HL-60 (cell line): ENCODE measurements at regions not wholly inside any gene's neighbourhood (a gene's known extent, or its start where the extent isn't known, plus 50 kb on each side); places are given as distances from the start of the nearest gene placed in this dataset.

Experiments used
- GABPA ChIP-seq: IDR thresholded peaks from 2 replicates; pipeline ENCODE4 v1.6.1; 2012; ENCODE audit warnings: low read depth
- POLR2AphosphoS5 ChIP-seq: IDR thresholded peaks from 2 replicates; pipeline ENCODE4 v1.6.1; 2012; ENCODE audit warnings: low read depth
- SPI1 ChIP-seq: IDR thresholded peaks from 2 replicates; pipeline ENCODE4 v1.6.1; 2012; ENCODE audit warnings: low read depth, mild to moderate bottlenecking, borderline replicate concordance
- TF ChIP-seq, protein P1 (sequence below): IDR thresholded peaks from one replicate; pipeline ENCODE4 v1.5.1; 2011; ENCODE audit warnings: low read length, control low read depth, inconsistent platforms; ENCODE audit not compliant: insufficient read depth
- TF ChIP-seq, protein P2 (sequence below): IDR thresholded peaks from 2 replicates; pipeline ENCODE4 v1.6.1; 2012; ENCODE audit warnings: low read depth; ENCODE audit not compliant: insufficient replicate concordance

DNA sequence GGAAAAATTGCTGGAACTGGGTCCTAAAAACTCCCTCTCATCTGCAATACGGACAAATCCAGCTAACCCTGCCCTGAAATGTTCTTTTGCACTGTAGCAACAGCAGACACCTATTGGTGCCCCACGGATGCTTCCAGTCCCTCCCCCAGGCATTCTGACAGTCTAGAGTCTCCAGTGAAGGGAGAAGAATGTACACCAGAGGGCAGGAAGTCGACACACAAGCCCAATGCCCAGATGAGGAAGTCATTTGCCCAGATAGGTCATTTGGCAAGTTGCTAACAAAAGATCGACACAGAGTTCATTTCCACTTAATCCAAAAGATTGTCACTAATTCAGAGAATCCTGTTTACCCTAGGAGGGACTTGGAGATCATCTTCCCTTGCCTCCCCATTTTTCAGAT is 293.0 kb upstream of the PRDM1 start:
- TF ChIP-seq POLR2AphosphoS5 (no peak), GABPA (no peak), SPI1 (peak; percentile 95)
- TF ChIP-seq, protein P1, sequence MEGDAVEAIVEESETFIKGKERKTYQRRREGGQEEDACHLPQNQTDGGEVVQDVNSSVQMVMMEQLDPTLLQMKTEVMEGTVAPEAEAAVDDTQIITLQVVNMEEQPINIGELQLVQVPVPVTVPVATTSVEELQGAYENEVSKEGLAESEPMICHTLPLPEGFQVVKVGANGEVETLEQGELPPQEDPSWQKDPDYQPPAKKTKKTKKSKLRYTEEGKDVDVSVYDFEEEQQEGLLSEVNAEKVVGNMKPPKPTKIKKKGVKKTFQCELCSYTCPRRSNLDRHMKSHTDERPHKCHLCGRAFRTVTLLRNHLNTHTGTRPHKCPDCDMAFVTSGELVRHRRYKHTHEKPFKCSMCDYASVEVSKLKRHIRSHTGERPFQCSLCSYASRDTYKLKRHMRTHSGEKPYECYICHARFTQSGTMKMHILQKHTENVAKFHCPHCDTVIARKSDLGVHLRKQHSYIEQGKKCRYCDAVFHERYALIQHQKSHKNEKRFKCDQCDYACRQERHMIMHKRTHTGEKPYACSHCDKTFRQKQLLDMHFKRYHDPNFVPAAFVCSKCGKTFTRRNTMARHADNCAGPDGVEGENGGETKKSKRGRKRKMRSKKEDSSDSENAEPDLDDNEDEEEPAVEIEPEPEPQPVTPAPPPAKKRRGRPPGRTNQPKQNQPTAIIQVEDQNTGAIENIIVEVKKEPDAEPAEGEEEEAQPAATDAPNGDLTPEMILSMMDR = peak; percentile 23
- TF ChIP-seq, protein P2, sequence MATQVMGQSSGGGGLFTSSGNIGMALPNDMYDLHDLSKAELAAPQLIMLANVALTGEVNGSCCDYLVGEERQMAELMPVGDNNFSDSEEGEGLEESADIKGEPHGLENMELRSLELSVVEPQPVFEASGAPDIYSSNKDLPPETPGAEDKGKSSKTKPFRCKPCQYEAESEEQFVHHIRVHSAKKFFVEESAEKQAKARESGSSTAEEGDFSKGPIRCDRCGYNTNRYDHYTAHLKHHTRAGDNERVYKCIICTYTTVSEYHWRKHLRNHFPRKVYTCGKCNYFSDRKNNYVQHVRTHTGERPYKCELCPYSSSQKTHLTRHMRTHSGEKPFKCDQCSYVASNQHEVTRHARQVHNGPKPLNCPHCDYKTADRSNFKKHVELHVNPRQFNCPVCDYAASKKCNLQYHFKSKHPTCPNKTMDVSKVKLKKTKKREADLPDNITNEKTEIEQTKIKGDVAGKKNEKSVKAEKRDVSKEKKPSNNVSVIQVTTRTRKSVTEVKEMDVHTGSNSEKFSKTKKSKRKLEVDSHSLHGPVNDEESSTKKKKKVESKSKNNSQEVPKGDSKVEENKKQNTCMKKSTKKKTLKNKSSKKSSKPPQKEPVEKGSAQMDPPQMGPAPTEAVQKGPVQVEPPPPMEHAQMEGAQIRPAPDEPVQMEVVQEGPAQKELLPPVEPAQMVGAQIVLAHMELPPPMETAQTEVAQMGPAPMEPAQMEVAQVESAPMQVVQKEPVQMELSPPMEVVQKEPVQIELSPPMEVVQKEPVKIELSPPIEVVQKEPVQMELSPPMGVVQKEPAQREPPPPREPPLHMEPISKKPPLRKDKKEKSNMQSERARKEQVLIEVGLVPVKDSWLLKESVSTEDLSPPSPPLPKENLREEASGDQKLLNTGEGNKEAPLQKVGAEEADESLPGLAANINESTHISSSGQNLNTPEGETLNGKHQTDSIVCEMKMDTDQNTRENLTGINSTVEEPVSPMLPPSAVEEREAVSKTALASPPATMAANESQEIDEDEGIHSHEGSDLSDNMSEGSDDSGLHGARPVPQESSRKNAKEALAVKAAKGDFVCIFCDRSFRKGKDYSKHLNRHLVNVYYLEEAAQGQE = no peak
